Mammary epithelial cell (primary cell): ENCODE measurements at regions not wholly inside any gene's neighbourhood (a gene's known extent, or its start where the extent isn't known, plus 50 kb on each side); places are given as distances from the start of the nearest gene placed in this dataset.

Source experiments
- CTCF ChIP-seq, 2 donors: IDR thresholded peaks in 1 of 2; conservative IDR thresholded peaks in 1 of 2; 2 replicates each; pipeline ENCODE4 v1.5.1; 2011 to 2012; ENCODE audit warnings: inconsistent platforms in 2 of 2, low read length in 2 of 2, mild to moderate bottlenecking in 2 of 2, control low read depth in 1 of 2, low read depth in 1 of 2; ENCODE audit not compliant: insufficient read depth in 1 of 2; ENCODE audit errors: extremely low read depth in 1 of 2
- EZH2 ChIP-seq: IDR thresholded peaks from 2 replicates; pipeline ENCODE4 v1.6.1; 2012; ENCODE audit warnings: low read length, inconsistent platforms, borderline replicate concordance

GRCh38 chr1:238606457-238606856 is 715.7 kb upstream of the ZP4 start:
- TF ChIP-seq CTCF (conservative IDR thresholded peaks at IDR 0.05 in 1 of 2, IDR thresholded peaks at IDR 0.05 in 1 of 2; ENCODE audit: extremely low read depth in 1 of 2, insufficient read depth in 1 of 2, low read depth in 1 of 2, low read length in 2 of 2) = no peak
- TF ChIP-seq EZH2 = no peak
